RWPE2 (cell line): ENCODE measurements at regions not wholly inside any gene's neighbourhood (a gene's known extent, or its start where the extent isn't known, plus 50 kb on each side); places are given as distances from the start of the nearest gene placed in this dataset.

Experiments used
- ATAC-seq: fragments of 200-7000 bp; cut with Tn5 transposase; 3 replicates; pipeline ENCODE4 v1.9.1; 2021; ENCODE audit warnings: low read depth
- DNase-seq: peaks from one replicate; pipeline ENCODE4 v3.0.0-alpha.2; 2020; ENCODE audit warnings: low spot score
- H3K27ac ChIP-seq: fragments of 450-650 bp; 2 replicates; pipeline ENCODE4 v1.5.1; 2017; ENCODE audit warnings: mild to moderate bottlenecking; ENCODE audit not compliant: poor library complexity, severe bottlenecking
- H3K27me3 ChIP-seq: fragments of 250-450 bp; sonication (Bioruptor Pico); 2 replicates; pipeline ENCODE4 v1.5.1; 2021; ENCODE audit warnings: mild to moderate bottlenecking, moderate library complexity; ENCODE audit not compliant: insufficient read depth, poor library complexity, severe bottlenecking
- H3K36me3 ChIP-seq: fragments of 250-450 bp; sonication (Bioruptor Pico); 2 replicates; pipeline ENCODE4 v1.5.1; 2020; ENCODE audit warnings: low read depth, mild to moderate bottlenecking, moderate library complexity
- H3K4me1 ChIP-seq: fragments of 250-450 bp; sonication (Bioruptor Pico); 2 replicates; pipeline ENCODE4 v1.5.1; 2021; ENCODE audit warnings: mild to moderate bottlenecking, moderate library complexity; ENCODE audit not compliant: insufficient read depth, poor library complexity, severe bottlenecking
- H3K4me3 ChIP-seq: fragments of 250-450 bp; sonication (Bioruptor Pico); 2 replicates; pipeline ENCODE4 v1.5.1; 2021; ENCODE audit warnings: mild to moderate bottlenecking, moderate library complexity; ENCODE audit not compliant: severe bottlenecking
- H3K9me3 ChIP-seq: fragments of 250-450 bp; sonication (Bioruptor Pico); 2 replicates; pipeline ENCODE4 v1.5.1; 2021; ENCODE audit warnings: mild to moderate bottlenecking, moderate library complexity; ENCODE audit not compliant: severe bottlenecking
- TF ChIP-seq, protein P1 (sequence below): fragments of 450-650 bp; IDR thresholded peaks from one replicate; pipeline ENCODE4 v1.5.1; 2017; ENCODE audit warnings: mild to moderate bottlenecking, moderate library complexity; ENCODE audit not compliant: poor library complexity, severe bottlenecking

DNA sequence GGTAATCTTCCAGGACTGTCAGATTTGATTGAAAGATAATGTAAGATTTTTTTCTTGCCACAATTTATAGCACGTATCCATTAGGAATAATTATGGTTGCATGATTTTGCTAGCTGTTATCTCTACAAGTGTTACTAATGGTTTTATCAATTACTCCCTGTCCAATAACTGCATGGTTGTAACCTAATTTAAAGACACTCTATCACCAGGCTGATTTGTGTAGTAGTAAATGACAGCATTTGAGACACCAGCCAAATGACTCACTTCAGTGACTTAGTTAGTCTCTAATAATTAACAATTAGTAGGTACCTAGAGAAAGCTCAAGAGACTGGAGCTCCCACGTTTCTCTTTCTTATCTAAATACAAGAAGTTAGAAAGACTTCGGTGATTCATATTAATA is 453.8 kb upstream of the POU3F2 start:
- Histone ChIP-seq H3K27me3 (no peaks in the 10 kb centered on the region), H3K4me1 (no peaks in the 10 kb centered on the region), H3K36me3 (no peaks in the 10 kb centered on the region), H3K4me3 (no peak overlapping the region), H3K9me3 (no peaks in the 10 kb centered on the region), H3K27ac (no peak overlapping the region)
- DNase-seq (no peak), ATAC-seq (no peak)
- TF ChIP-seq, protein P1, sequence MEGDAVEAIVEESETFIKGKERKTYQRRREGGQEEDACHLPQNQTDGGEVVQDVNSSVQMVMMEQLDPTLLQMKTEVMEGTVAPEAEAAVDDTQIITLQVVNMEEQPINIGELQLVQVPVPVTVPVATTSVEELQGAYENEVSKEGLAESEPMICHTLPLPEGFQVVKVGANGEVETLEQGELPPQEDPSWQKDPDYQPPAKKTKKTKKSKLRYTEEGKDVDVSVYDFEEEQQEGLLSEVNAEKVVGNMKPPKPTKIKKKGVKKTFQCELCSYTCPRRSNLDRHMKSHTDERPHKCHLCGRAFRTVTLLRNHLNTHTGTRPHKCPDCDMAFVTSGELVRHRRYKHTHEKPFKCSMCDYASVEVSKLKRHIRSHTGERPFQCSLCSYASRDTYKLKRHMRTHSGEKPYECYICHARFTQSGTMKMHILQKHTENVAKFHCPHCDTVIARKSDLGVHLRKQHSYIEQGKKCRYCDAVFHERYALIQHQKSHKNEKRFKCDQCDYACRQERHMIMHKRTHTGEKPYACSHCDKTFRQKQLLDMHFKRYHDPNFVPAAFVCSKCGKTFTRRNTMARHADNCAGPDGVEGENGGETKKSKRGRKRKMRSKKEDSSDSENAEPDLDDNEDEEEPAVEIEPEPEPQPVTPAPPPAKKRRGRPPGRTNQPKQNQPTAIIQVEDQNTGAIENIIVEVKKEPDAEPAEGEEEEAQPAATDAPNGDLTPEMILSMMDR: no peak

DNA sequence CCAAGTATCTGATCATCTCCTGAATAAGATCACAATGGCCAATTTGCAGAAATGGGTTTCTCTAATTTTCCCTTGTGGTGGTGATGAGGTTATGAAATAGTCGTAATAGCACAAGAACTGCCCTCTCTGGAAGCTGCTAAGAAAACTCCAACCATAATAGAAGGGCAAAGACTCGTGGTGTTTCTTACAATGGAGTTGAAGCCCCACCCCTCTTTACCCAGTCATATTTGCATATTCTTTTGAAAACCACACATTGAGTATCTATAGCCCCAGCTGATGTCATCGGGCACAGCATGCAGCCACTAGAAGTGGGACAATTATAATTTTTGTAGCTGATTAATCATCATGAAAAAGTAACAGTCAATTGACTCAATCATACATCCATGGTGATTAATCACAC is 452.1 kb upstream of the POU3F2 start:
- Histone ChIP-seq H3K9me3 (no peaks in the 10 kb centered on the region), H3K4me1 (no peaks in the 10 kb centered on the region), H3K4me3 (no peak overlapping the region), H3K27ac (no peak overlapping the region), H3K36me3 (no peaks in the 10 kb centered on the region), H3K27me3 (no peaks in the 10 kb centered on the region)
- ATAC-seq: no peak
- no peak for DNase-seq
- TF ChIP-seq, protein P1: no peak

DNA sequence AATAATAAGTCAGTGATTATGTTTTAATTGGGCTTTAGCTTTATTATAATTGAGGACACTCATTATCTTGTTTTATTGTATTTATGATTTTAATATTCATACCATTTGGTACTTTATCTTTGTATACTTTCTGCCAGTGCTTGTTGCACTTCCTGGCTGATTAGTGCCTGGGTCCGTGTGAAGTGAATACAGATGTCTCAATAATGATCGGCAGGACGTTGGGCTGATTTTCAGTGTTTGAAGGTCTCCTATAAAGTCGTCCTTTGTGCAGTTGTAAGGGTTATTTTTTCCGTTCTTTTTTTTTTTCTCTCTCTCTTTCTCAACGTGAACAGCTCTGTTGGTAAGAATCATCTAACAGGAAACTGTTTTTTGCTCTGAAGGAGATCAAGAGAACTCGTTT is 450.0 kb upstream of the POU3F2 start:
- ATAC-seq: no peak
- no peaks in the 10 kb centered on the region for H3K9me3 ChIP-seq
- no peak for DNase-seq
- no peaks in the 10 kb centered on the region for H3K36me3 ChIP-seq
- no peak overlapping the region for H3K27ac ChIP-seq
- TF ChIP-seq, protein P1: no peak
- no peaks in the 10 kb centered on the region for H3K4me1 ChIP-seq
- H3K27me3 ChIP-seq: no peaks in the 10 kb centered on the region
- H3K4me3 ChIP-seq: no peak overlapping the region

DNA sequence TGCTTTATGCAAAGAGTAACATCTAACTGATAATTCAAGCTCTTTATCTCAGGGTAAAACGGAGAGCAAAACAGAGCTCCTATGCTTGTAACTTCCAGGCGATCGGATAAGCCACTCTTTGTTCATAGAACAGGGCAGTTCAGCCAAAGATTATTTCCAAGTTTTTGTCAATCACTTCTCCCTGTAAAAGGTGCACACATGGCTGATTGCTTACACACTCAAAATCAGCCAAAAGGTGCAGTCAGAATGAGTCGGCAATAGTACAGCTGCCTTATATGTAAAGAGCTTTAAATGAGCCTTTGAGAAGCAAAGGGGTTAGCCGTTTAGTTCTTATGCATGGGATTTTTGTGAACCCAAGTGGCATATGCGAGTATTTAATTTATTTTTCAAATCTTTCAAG is 449.6 kb upstream of the POU3F2 start:
- H3K4me1 ChIP-seq: no peaks in the 10 kb centered on the region
- ATAC-seq (no peak), DNase-seq (no peak)
- no peak overlapping the region for H3K4me3 ChIP-seq
- no peaks in the 10 kb centered on the region for H3K36me3 ChIP-seq
- TF ChIP-seq, protein P1: no peak
- H3K27me3 ChIP-seq: no peaks in the 10 kb centered on the region
- H3K9me3 ChIP-seq: no peaks in the 10 kb centered on the region
- H3K27ac ChIP-seq: no peak overlapping the region

DNA sequence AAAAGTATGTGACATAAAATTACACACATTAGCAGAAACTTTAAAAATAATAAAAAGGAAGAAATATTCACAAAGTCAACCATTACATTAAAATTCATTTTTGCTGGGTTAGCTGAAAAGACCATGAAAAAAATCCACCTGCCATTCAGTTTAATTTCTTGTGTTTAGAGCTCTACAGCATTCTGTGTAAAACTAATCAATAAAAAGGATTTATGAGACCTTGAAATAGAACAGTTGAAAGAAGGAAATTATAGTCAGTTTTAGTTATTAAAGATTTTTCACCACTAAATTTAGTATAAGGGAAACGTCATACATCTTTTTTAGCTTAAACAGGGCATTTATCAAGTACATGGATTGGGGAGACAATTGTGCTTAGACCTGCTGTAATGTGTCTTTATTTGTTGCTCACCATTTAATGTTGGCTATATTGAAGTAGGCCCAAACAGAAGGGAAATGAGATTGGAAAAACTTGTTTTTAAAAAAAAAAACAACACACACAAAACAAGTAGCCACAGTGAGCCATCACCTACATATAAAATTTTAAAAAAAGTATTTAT is 438.7 kb upstream of the POU3F2 start:
- H3K27ac ChIP-seq: no peak overlapping the region
- TF ChIP-seq, protein P1: no peak
- ATAC-seq: no peak

More for the DNA sequence above, 438.7 kb upstream of the POU3F2 start:
- Histone ChIP-seq H3K27me3 (no peaks in the 10 kb centered on the region), H3K9me3 (no peaks in the 10 kb centered on the region), H3K4me3 (no peak overlapping the region), H3K36me3 (no peaks in the 10 kb centered on the region), H3K4me1 (no peaks in the 10 kb centered on the region)
- no peak for DNase-seq
